SK-N-SH (cell line): ENCODE measurements at regions not wholly inside any gene's neighbourhood (a gene's known extent, or its start where the extent isn't known, plus 50 kb on each side); places are given as distances from the start of the nearest gene placed in this dataset.

ENCODE experiments used
- CTCF ChIA-PET: fragments of 300-600, 350-600 bp; formaldehyde crosslinking; extraction: SDS; loops from one replicate; lab custom pipeline; 2021; lab: Yijun Ruan, JAX
- POLR2A ChIA-PET: fragments of 350-600 bp; sonication (Branson Sonifier 250); formaldehyde crosslinking; extraction: SDS; loops from one replicate; lab custom pipeline; 2020; ENCODE audit warnings: antibody characterized with exemption, inconsistent platforms; lab: Yijun Ruan, JAX
- DNase-seq: peaks from one replicate; pipeline ENCODE4 v3.0.0; 2012
- H2AFZ ChIP-seq: fragments of 200-600 bp; sonication (generic); 2 replicates; pipeline ENCODE4 v1.8.1; 2016; ENCODE audit warnings: antibody characterized with exemption, mild to moderate bottlenecking, low read depth
- H3F3A ChIP-seq: fragments of 200-600 bp; sonication (generic); replicated peaks from 2 replicates; pipeline ENCODE3; 2016; ENCODE audit warnings: antibody characterized with exemption, mild to moderate bottlenecking; ENCODE audit not compliant: insufficient read depth
- H3K27ac ChIP-seq, 2 experiments: fragments of 200-500 bp in 1 of 2; fragments of 200-600 bp in 1 of 2; sonication (Bioruptor generic) in 1 of 2; sonication (generic), shearing (Covaris generic) in 1 of 2; 2 replicates each; pipeline versions ENCODE4 v1.5.1 to v1.6.1; 2014 to 2016; ENCODE audit warnings: low read depth in 2 of 2, inconsistent platforms in 1 of 2, low read length in 1 of 2, mild to moderate bottlenecking in 1 of 2, mixed read lengths in 1 of 2
- H3K27me3 ChIP-seq: fragments of 200-600 bp; sonication (generic), shearing (Covaris generic); 2 replicates; pipeline ENCODE4 v1.6.1; 2016; ENCODE audit warnings: mixed run types; ENCODE audit not compliant: insufficient read depth
- H3K36me3 ChIP-seq, 2 experiments: fragments of 200-500 bp in 1 of 2; fragments of 200-600 bp in 1 of 2; sonication (Bioruptor generic) in 1 of 2; sonication (generic) in 1 of 2; replicated peaks in 1 of 2; 2 replicates each; pipeline versions ENCODE3 to v1.5.1; 2014 to 2016; ENCODE audit warnings: low read length in 1 of 2, mild to moderate bottlenecking in 1 of 2; ENCODE audit not compliant: insufficient read depth in 2 of 2, control insufficient read depth in 1 of 2
- H3K4me1 ChIP-seq, 2 experiments: fragments of 200-500 bp in 1 of 2; fragments of 200-600 bp in 1 of 2; sonication (Bioruptor generic) in 1 of 2; sonication (generic), shearing (Covaris generic) in 1 of 2; 2 replicates each; pipeline versions ENCODE4 v1.5.1 to v1.6.1; 2014 to 2016; ENCODE audit warnings: low read depth in 1 of 2, low read length in 1 of 2, mixed run types in 1 of 2; ENCODE audit not compliant: insufficient read depth in 2 of 2, control insufficient read depth in 1 of 2
- H3K4me2 ChIP-seq: fragments of 200-600 bp; sonication (generic), shearing (Covaris generic); 2 replicates; pipeline ENCODE4 v1.6.1; 2017; ENCODE audit warnings: mixed run types
- H3K4me3 ChIP-seq, 2 experiments: fragments of 200-500 bp in 1 of 2; fragments of 200-600 bp in 1 of 2; sonication (Bioruptor generic) in 1 of 2; sonication (generic), shearing (Covaris generic) in 1 of 2; 2 replicates each; pipeline versions ENCODE4 v1.5.1 to v1.8.1; 2014 to 2016; ENCODE audit warnings: low read depth in 2 of 2, inconsistent platforms in 1 of 2, low read length in 1 of 2, mild to moderate bottlenecking in 1 of 2, mixed read lengths in 1 of 2, moderate library complexity in 1 of 2
- H3K79me2 ChIP-seq: fragments of 200-600 bp; sonication (generic); 2 replicates; pipeline ENCODE4 v1.8.1; 2017; ENCODE audit warnings: mild to moderate bottlenecking; ENCODE audit not compliant: insufficient read depth
- H3K9ac ChIP-seq: fragments of 200-600 bp; sonication (generic); 2 replicates; pipeline ENCODE4 v1.6.1; 2017; ENCODE audit warnings: mixed run types
- H3K9me2 ChIP-seq: fragments of 200-600 bp; sonication (generic); 2 replicates; pipeline ENCODE4 v1.6.1; 2017; ENCODE audit warnings: mixed run types
- H3K9me3 ChIP-seq: fragments of 200-600 bp; sonication (generic); 2 replicates; pipeline ENCODE4 v1.6.1; 2017; ENCODE audit warnings: mixed run types, mild to moderate bottlenecking, moderate library complexity
- H4K20me1 ChIP-seq: fragments of 200-600 bp; sonication (generic); 2 replicates; pipeline ENCODE4 v1.6.1; 2017; ENCODE audit warnings: mild to moderate bottlenecking, mixed run types; ENCODE audit not compliant: insufficient read depth
- CHD2 ChIP-seq: fragments of 150-350 bp; IDR thresholded peaks from 2 replicates; pipeline ENCODE4 v1.6.1; 2018; ENCODE audit warnings: low read length; ENCODE audit not compliant: partially characterized antibody
- EZH2phosphoT487 ChIP-seq: fragments of 200-600 bp; sonication (generic); IDR thresholded peaks from 2 replicates; pipeline ENCODE4 v1.6.1; 2017; ENCODE audit warnings: low read depth, mixed run types, mild to moderate bottlenecking, antibody characterized with exemption, moderate library complexity, borderline replicate concordance
- FOXJ3 ChIP-seq: sonication (generic); formaldehyde crosslinking; IDR thresholded peaks from 2 replicates; pipeline ENCODE4 v1.5.1; 2020; ENCODE audit warnings: mild to moderate bottlenecking, missing genetic modification reagents
- FOXM1 ChIP-seq: IDR thresholded peaks from 2 replicates; pipeline ENCODE4 v1.4.0; 2012; ENCODE audit warnings: low read depth, mild to moderate bottlenecking
- GABPA ChIP-seq: IDR thresholded peaks from 2 replicates; pipeline ENCODE4 v1.4.0; 2012; ENCODE audit warnings: low read depth, mild to moderate bottlenecking
- JUND ChIP-seq: IDR thresholded peaks from 2 replicates; pipeline ENCODE4 v1.4.0; 2012
- NFIC ChIP-seq: IDR thresholded peaks from 2 replicates; pipeline ENCODE4 v1.4.0; 2012; ENCODE audit warnings: borderline replicate concordance
- POLR2AphosphoS5 ChIP-seq: IDR thresholded peaks from 2 replicates; pipeline ENCODE4 v1.6.1; 2012; ENCODE audit warnings: low read depth, low read length
- RCOR1 ChIP-seq: fragments of 150-350 bp; IDR thresholded peaks from 2 replicates; pipeline ENCODE4 v1.6.1; 2017; ENCODE audit warnings: antibody characterized with exemption, low read length
- REST ChIP-seq: IDR thresholded peaks from 2 replicates; pipeline ENCODE4 v1.6.1; 2012; ENCODE audit warnings: mild to moderate bottlenecking, low read depth, low read length, moderate library complexity
- RFX5 ChIP-seq: IDR thresholded peaks from 2 replicates; pipeline ENCODE4 v1.6.1; 2012; ENCODE audit warnings: mild to moderate bottlenecking, improper control_type of control experiment, low read length
- RXRA ChIP-seq: IDR thresholded peaks from 2 replicates; pipeline ENCODE4 v1.4.0; 2012; ENCODE audit warnings: low read depth, mild to moderate bottlenecking, borderline replicate concordance
- SMC3 ChIP-seq: IDR thresholded peaks from 2 replicates; pipeline ENCODE4 v1.6.1; 2012; ENCODE audit warnings: low read depth, low read length, improper control_type of control experiment
- TAF1 ChIP-seq: IDR thresholded peaks from 2 replicates; pipeline ENCODE4 v1.6.1; 2012; ENCODE audit warnings: low read depth, mild to moderate bottlenecking, low read length, moderate library complexity, borderline replicate concordance
- TCF12 ChIP-seq: IDR thresholded peaks from 2 replicates; pipeline ENCODE4 v1.4.0; 2012
- TEAD4 ChIP-seq: IDR thresholded peaks from 2 replicates; pipeline ENCODE4 v1.4.0; 2012; ENCODE audit warnings: mild to moderate bottlenecking, borderline replicate concordance; ENCODE audit not compliant: insufficient read depth
- USF2 ChIP-seq: fragments of 150-350 bp; IDR thresholded peaks from 2 replicates; pipeline ENCODE4 v1.6.1; 2017; ENCODE audit warnings: antibody characterized with exemption, low read length, low read depth, borderline replicate concordance
- WGBS: methylation state at CpG from one replicate; pipeline ENCODE4 v1.1.6; 2017; ENCODE audit warnings: low lambda C conversion rate; 5-methylcytosine and 5-hydroxymethylcytosine counted together
- TF ChIP-seq, protein P1 (sequence below): IDR thresholded peaks from 2 replicates; pipeline ENCODE4; 2012
- TF ChIP-seq, protein P2 (sequence below): IDR thresholded peaks from 2 replicates; pipeline ENCODE4 v1.4.0; 2012; ENCODE audit warnings: low read depth, borderline replicate concordance

- Histone ChIP-seq H3K9ac (no peak overlapping the region), H3K9me3 (no peaks in the 10 kb centered on the region), H3F3A (no peaks in the 10 kb centered on the region), H3K27me3 (no peaks in the 10 kb centered on the region), H3K27ac (no peak overlapping the region), H3K4me2 (no peak overlapping the region), H3K4me1 (no peaks in the 10 kb centered on the region), H4K20me1 (no peaks in the 10 kb centered on the region), H3K36me3 (no peaks in the 10 kb centered on the region), H2AFZ (no peak overlapping the region), H3K9me2 (no peaks in the 10 kb centered on the region), H3K79me2 (no peaks in the 10 kb centered on the region), H3K4me3 (no peak overlapping the region)
- 0% methylated on average over 1 of the region's 1 CpG for WGBS
- no peak for DNase-seq
- TF ChIP-seq POLR2AphosphoS5 (no peak), RCOR1 (no peak), GABPA (no peak), SMC3 (no peak), REST (no peak), FOXM1 (no peak), TAF1 (no peak), FOXJ3 (CRISPR knock-in tag) (no peak), USF2 (no peak), NFIC (no peak)
- TF ChIP-seq, protein P1, sequence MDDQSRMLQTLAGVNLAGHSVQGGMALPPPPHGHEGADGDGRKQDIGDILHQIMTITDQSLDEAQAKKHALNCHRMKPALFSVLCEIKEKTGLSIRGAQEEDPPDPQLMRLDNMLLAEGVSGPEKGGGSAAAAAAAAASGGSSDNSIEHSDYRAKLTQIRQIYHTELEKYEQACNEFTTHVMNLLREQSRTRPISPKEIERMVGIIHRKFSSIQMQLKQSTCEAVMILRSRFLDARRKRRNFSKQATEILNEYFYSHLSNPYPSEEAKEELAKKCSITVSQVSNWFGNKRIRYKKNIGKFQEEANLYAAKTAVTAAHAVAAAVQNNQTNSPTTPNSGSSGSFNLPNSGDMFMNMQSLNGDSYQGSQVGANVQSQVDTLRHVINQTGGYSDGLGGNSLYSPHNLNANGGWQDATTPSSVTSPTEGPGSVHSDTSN: no peak
- CTCF ChIA-PET: interaction anchor here (0.9 kb wide), 1 partner anchor 37 kb away, joined by 3 read pairs; no protein-coding TSS in a partner anchor
- POLR2A ChIA-PET: no interaction called here
Observed at GRCh38 chr19:27936139-27936538, 1276.8 kb downstream of the UQCRFS1 start.

- ChIA-PET CTCF (no interaction called here), POLR2A (no interaction called here)
- H3K4me2 ChIP-seq: no peak overlapping the region
Observed at GRCh38 chr19:27935669-27936068, 1277.3 kb downstream of the UQCRFS1 start.

More at GRCh38 chr19:27935669-27936068, 1277.3 kb downstream of the UQCRFS1 start:
- Histone ChIP-seq H3K27me3 (no peaks in the 10 kb centered on the region), H2AFZ (no peak overlapping the region), H3K9me3 (no peaks in the 10 kb centered on the region), H3K9ac (no peak overlapping the region)
- TF ChIP-seq FOXJ3 (CRISPR knock-in tag) (no peak), RXRA (no peak), RFX5 (no peak), CHD2 (no peak), EZH2phosphoT487 (no peak), JUND (no peak), SMC3 (no peak), TEAD4 (no peak), FOXM1 (no peak), TCF12 (no peak)
- TF ChIP-seq, protein P1: no peak
- TF ChIP-seq, protein P2, sequence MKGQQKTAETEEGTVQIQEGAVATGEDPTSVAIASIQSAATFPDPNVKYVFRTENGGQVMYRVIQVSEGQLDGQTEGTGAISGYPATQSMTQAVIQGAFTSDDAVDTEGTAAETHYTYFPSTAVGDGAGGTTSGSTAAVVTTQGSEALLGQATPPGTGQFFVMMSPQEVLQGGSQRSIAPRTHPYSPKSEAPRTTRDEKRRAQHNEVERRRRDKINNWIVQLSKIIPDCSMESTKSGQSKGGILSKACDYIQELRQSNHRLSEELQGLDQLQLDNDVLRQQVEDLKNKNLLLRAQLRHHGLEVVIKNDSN: no peak
- TF ChIP-seq, all 33 proteins: peak for 0
- no peaks in the 10 kb centered on the region for H3F3A ChIP-seq
- no peak for DNase-seq
- H3K9me2 ChIP-seq: no peaks in the 10 kb centered on the region
- H3K4me1 ChIP-seq: no peaks in the 10 kb centered on the region
- no peak overlapping the region for H3K27ac ChIP-seq
- H3K79me2 ChIP-seq: no peaks in the 10 kb centered on the region
- H4K20me1 ChIP-seq: no peaks in the 10 kb centered on the region
- no peak overlapping the region for H3K4me3 ChIP-seq
- H3K36me3 ChIP-seq: no peaks in the 10 kb centered on the region
